COR-L47 (cell line): ENCODE measurements at regions not wholly inside any gene's neighbourhood (a gene's known extent, or its start where the extent isn't known, plus 50 kb on each side); places are given as distances from the start of the nearest gene placed in this dataset.

Experiments
- DNase-seq: peaks from one replicate; lab custom pipeline; 2025; lab: John Stamatoyannopoulos, UW

- DNase-seq: no peak
Measured at GRCh38 chr4:83716874-83717273, 181.0 kb downstream of the GPAT3 start.

GRCh38 chr4:83712890-83713289 lies 177.0 kb downstream of the GPAT3 start:
- DNase-seq: no peak

- DNase-seq: no peak
Measured at GRCh38 chr4:83709627-83710026, 173.7 kb downstream of the GPAT3 start.

GRCh38 chr4:83708500-83709175 lies 172.7 kb downstream of the GPAT3 start:
- DNase-seq: no peak

GRCh38 chr4:83704786-83705185 lies 168.9 kb downstream of the GPAT3 start:
- no peak for DNase-seq

GRCh38 chr4:83703752-83704151 lies 167.8 kb downstream of the GPAT3 start:
- DNase-seq: no peak

GRCh38 chr4:83701041-83701440 lies 165.1 kb downstream of the GPAT3 start:
- no peak for DNase-seq

- DNase-seq: no peak
Measured at GRCh38 chr4:83699358-83699757, 163.4 kb downstream of the GPAT3 start.

GRCh38 chr4:83692028-83692427 lies 156.1 kb downstream of the GPAT3 start:
- no peak for DNase-seq

GRCh38 chr4:83686166-83686565 lies 150.3 kb downstream of the GPAT3 start:
- DNase-seq: no peak

GRCh38 chr4:83679692-83680091 lies 143.8 kb downstream of the GPAT3 start:
- DNase-seq: no peak

GRCh38 chr4:83679254-83679653 lies 143.3 kb downstream of the GPAT3 start:
- DNase-seq: no peak

GRCh38 chr4:83677656-83678055 lies 141.7 kb downstream of the GPAT3 start:
- no peak for DNase-seq

GRCh38 chr4:83664741-83665140 lies 128.8 kb downstream of the GPAT3 start:
- no peak for DNase-seq

GRCh38 chr4:83664071-83664470 lies 128.2 kb downstream of the GPAT3 start:
- no peak for DNase-seq

- DNase-seq: peak; percentile 24
Measured at GRCh38 chr4:83662204-83662603, 126.3 kb downstream of the GPAT3 start.

- no peak for DNase-seq
Measured at GRCh38 chr4:83661359-83661758, 125.5 kb downstream of the GPAT3 start.

GRCh38 chr4:83660578-83660977 lies 124.7 kb downstream of the GPAT3 start:
- DNase-seq: no peak

GRCh38 chr4:83658806-83659205 lies 122.9 kb downstream of the GPAT3 start:
- DNase-seq: no peak

- no peak for DNase-seq
Measured at GRCh38 chr4:83657336-83657735, 121.4 kb downstream of the GPAT3 start.
